ENCODE measurements at regions not wholly inside any gene's neighbourhood (a gene's known extent, or its start where the extent isn't known, plus 50 kb on each side); places are given as distances from the start of the nearest gene placed in this dataset.
"Not testable (repeated sequence)": the region's sequence is repeated elsewhere in the genome, so short reads cannot be mapped to it uniquely, and the experiment has no call there.

- no peaks in the 10 kb centered on the region for H3K36me3 Mint-ChIP-seq (ENCODE audit: insufficient read depth)
- peak overlapping the region; percentile 89 for H3K27ac Mint-ChIP-seq (ENCODE audit: low read depth)
- H3K4me3 Mint-ChIP-seq = no peak overlapping the region
- no peaks in the 10 kb centered on the region for H3K27me3 Mint-ChIP-seq
- H3K9me3 Mint-ChIP-seq = no peaks in the 10 kb centered on the region
- no peak for DNase-seq (ENCODE audit: low spot score in 2 of 2)
- H3K4me1 Mint-ChIP-seq = peaks cover 12% of the 10 kb centered on the region
- ATAC-seq (replicated peaks; ENCODE audit: extremely low read depth, poor library complexity, severe bottlenecking) = no peak
Measured at GRCh38 chrX:150255441-150256296, 107.4 kb upstream of the MAMLD1 start.

GRCh38 chrX:150256297-150256650, 106.8 kb upstream of the MAMLD1 start:
- H3K4me3 Mint-ChIP-seq = no peak overlapping the region
- DNase-seq (ENCODE audit: low spot score in 2 of 2) (no peak), ATAC-seq (replicated peaks; ENCODE audit: extremely low read depth, poor library complexity, severe bottlenecking) (no peak)
- H3K36me3 Mint-ChIP-seq (ENCODE audit: insufficient read depth) = no peaks in the 10 kb centered on the region
- peaks cover 12% of the 10 kb centered on the region for H3K4me1 Mint-ChIP-seq
- H3K27me3 Mint-ChIP-seq = no peaks in the 10 kb centered on the region
- H3K9me3 Mint-ChIP-seq = no peaks in the 10 kb centered on the region
- peak overlapping the region; percentile 89 for H3K27ac Mint-ChIP-seq (ENCODE audit: low read depth)

GRCh38 chrX:150257353-150258175, 105.6 kb upstream of the MAMLD1 start:
- Mint-ChIP-seq H3K27ac (ENCODE audit: low read depth) (no peak overlapping the region), H3K4me1 (peaks cover 12% of the 10 kb centered on the region), H3K27me3 (no peaks in the 10 kb centered on the region), H3K9me3 (no peaks in the 10 kb centered on the region), H3K4me3 (no peak overlapping the region), H3K36me3 (ENCODE audit: insufficient read depth) (no peaks in the 10 kb centered on the region)
- no peak for ATAC-seq (replicated peaks; ENCODE audit: extremely low read depth, poor library complexity, severe bottlenecking)
- no peak for DNase-seq (ENCODE audit: low spot score in 2 of 2)

- Mint-ChIP-seq H3K27me3 (no peaks in the 10 kb centered on the region), H3K27ac (ENCODE audit: low read depth) (no peak overlapping the region), H3K9me3 (no peaks in the 10 kb centered on the region), H3K36me3 (ENCODE audit: insufficient read depth) (no peaks in the 10 kb centered on the region), H3K4me3 (no peak overlapping the region), H3K4me1 (peaks cover 12% of the 10 kb centered on the region)
- no peak for ATAC-seq (replicated peaks; ENCODE audit: extremely low read depth, poor library complexity, severe bottlenecking)
- DNase-seq (ENCODE audit: low spot score in 2 of 2) = no peak
Measured at GRCh38 chrX:150258176-150258425, 105.0 kb upstream of the MAMLD1 start.

GRCh38 chrX:150258463-150259430, 104.4 kb upstream of the MAMLD1 start:
- Mint-ChIP-seq H3K27ac (ENCODE audit: low read depth) (no peak overlapping the region), H3K36me3 (ENCODE audit: insufficient read depth) (no peaks in the 10 kb centered on the region)
- no peak for DNase-seq (ENCODE audit: low spot score in 2 of 2)

GRCh38 chrX:150262456-150262855, 100.7 kb upstream of the MAMLD1 start:
- Mint-ChIP-seq H3K4me3 (no peak overlapping the region), H3K4me1 (no peaks in the 10 kb centered on the region), H3K27ac (ENCODE audit: low read depth) (no peak overlapping the region), H3K27me3 (peaks cover 7% of the 10 kb centered on the region), H3K9me3 (no peaks in the 10 kb centered on the region), H3K36me3 (ENCODE audit: insufficient read depth) (no peaks in the 10 kb centered on the region)
- no peak for DNase-seq (ENCODE audit: low spot score in 2 of 2)
- no peak for ATAC-seq (replicated peaks; ENCODE audit: extremely low read depth, poor library complexity, severe bottlenecking)

More at GRCh38 chrX:150258463-150259430, 104.4 kb upstream of the MAMLD1 start:
- H3K9me3 Mint-ChIP-seq = no peaks in the 10 kb centered on the region
- H3K4me1 Mint-ChIP-seq = peaks cover 12% of the 10 kb centered on the region
- no peaks in the 10 kb centered on the region for H3K27me3 Mint-ChIP-seq
- H3K4me3 Mint-ChIP-seq = no peak overlapping the region
- ATAC-seq (replicated peaks; ENCODE audit: extremely low read depth, poor library complexity, severe bottlenecking) = no peak

GRCh38 chrX:150268839-150269355, 94.2 kb upstream of the MAMLD1 start:
- ATAC-seq (replicated peaks; ENCODE audit: extremely low read depth, poor library complexity, severe bottlenecking) (no peak), DNase-seq (ENCODE audit: low spot score in 2 of 2) (no peak)
- H3K27ac Mint-ChIP-seq (ENCODE audit: low read depth) = no peak overlapping the region
- no peak overlapping the region for H3K4me3 Mint-ChIP-seq
- H3K36me3 Mint-ChIP-seq (ENCODE audit: insufficient read depth) = no peaks in the 10 kb centered on the region
- H3K4me1 Mint-ChIP-seq = no peaks in the 10 kb centered on the region
- no peaks in the 10 kb centered on the region for H3K9me3 Mint-ChIP-seq
- peaks cover 7% of the 10 kb centered on the region for H3K27me3 Mint-ChIP-seq

GRCh38 chrX:150269605-150270254, 93.4 kb upstream of the MAMLD1 start:
- peaks cover 7% of the 10 kb centered on the region for H3K27me3 Mint-ChIP-seq
- H3K36me3 Mint-ChIP-seq (ENCODE audit: insufficient read depth) = no peaks in the 10 kb centered on the region
- H3K27ac Mint-ChIP-seq (ENCODE audit: low read depth) = no peak overlapping the region
- DNase-seq (ENCODE audit: low spot score in 2 of 2) = no peak
- H3K9me3 Mint-ChIP-seq = no peaks in the 10 kb centered on the region
- H3K4me1 Mint-ChIP-seq = no peaks in the 10 kb centered on the region
- ATAC-seq (replicated peaks; ENCODE audit: extremely low read depth, poor library complexity, severe bottlenecking) = no peak
- H3K4me3 Mint-ChIP-seq = no peak overlapping the region

- H3K36me3 Mint-ChIP-seq (ENCODE audit: insufficient read depth) = no peaks in the 10 kb centered on the region
- H3K27ac Mint-ChIP-seq (ENCODE audit: low read depth) = no peak overlapping the region
- no peaks in the 10 kb centered on the region for H3K9me3 Mint-ChIP-seq
- no peaks in the 10 kb centered on the region for H3K4me1 Mint-ChIP-seq
- no peak for DNase-seq (ENCODE audit: low spot score in 2 of 2)
- no peak overlapping the region for H3K4me3 Mint-ChIP-seq
- peaks cover 7% of the 10 kb centered on the region for H3K27me3 Mint-ChIP-seq
- ATAC-seq (replicated peaks; ENCODE audit: extremely low read depth, poor library complexity, severe bottlenecking) = no peak
Measured at GRCh38 chrX:150270622-150271021, 92.5 kb upstream of the MAMLD1 start.

GRCh38 chrX:150273575-150274294, 89.4 kb upstream of the MAMLD1 start:
- not testable (repeated sequence) for H3K4me3 Mint-ChIP-seq; H3K36me3 Mint-ChIP-seq (ENCODE audit: insufficient read depth); DNase-seq (ENCODE audit: low spot score in 2 of 2); H3K27ac Mint-ChIP-seq (ENCODE audit: low read depth); ATAC-seq (replicated peaks; ENCODE audit: extremely low read depth, poor library complexity, severe bottlenecking); H3K9me3 Mint-ChIP-seq; H3K4me1 Mint-ChIP-seq; H3K27me3 Mint-ChIP-seq

- no peaks in the 10 kb centered on the region for H3K4me1 Mint-ChIP-seq
- DNase-seq (ENCODE audit: low spot score in 2 of 2) = no peak
- H3K36me3 Mint-ChIP-seq (ENCODE audit: insufficient read depth) = peaks cover 3% of the 10 kb centered on the region
- no peak for ATAC-seq (replicated peaks; ENCODE audit: extremely low read depth, poor library complexity, severe bottlenecking)
- peaks cover 14% of the 10 kb centered on the region for H3K27me3 Mint-ChIP-seq
- H3K9me3 Mint-ChIP-seq = no peaks in the 10 kb centered on the region
- H3K4me3 Mint-ChIP-seq = no peak overlapping the region
- H3K27ac Mint-ChIP-seq (ENCODE audit: low read depth) = no peak overlapping the region
Measured at GRCh38 chrX:150282953-150283352, 80.2 kb upstream of the MAMLD1 start.

All from central memory CD8-positive, alpha-beta T cell (primary cell).